DND-41 (cell line): ENCODE measurements at regions not wholly inside any gene's neighbourhood (a gene's known extent, or its start where the extent isn't known, plus 50 kb on each side); places are given as distances from the start of the nearest gene placed in this dataset.

ENCODE experiments used
- CTCF ChIP-seq: IDR thresholded peaks from 2 replicates; pipeline ENCODE4 v1.5.1; 2012; ENCODE audit warnings: borderline replicate concordance, low read length, moderate library complexity, mild to moderate bottlenecking; ENCODE audit not compliant: poor library complexity, severe bottlenecking; ENCODE audit errors: extremely low read depth
- EZH2 ChIP-seq: IDR thresholded peaks from 3 replicates; pipeline ENCODE4 v1.6.1; 2012; ENCODE audit warnings: borderline replicate concordance, low read depth, mild to moderate bottlenecking, moderate library complexity, low read length, inconsistent platforms; ENCODE audit not compliant: severe bottlenecking

DNA sequence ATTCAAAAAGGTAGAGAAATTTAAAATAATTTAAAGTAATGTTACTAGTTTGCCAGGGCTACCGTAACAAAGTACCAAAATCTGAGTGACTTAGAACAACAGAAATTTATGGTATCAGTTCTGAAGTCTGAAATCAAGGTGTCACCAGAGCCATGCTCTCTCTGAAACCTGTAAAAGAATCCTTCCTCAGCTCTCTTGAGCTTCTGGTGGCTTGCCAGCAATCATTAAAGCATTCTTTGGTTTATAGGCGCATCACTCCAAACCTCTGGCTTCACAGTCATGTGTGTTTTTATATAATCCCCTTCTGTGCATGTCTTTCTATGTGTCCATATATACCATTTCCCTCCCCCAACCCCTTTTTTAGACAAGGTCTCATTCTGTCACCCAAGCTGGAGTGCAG is 220.3 kb downstream of the COX7C start:
- TF ChIP-seq EZH2 (no peak), CTCF (no peak)
